VCaP (cell line): ENCODE measurements at regions not wholly inside any gene's neighbourhood (a gene's known extent, or its start where the extent isn't known, plus 50 kb on each side); places are given as distances from the start of the nearest gene placed in this dataset.

Experiments
- H3K27ac ChIP-seq: fragments of 450-650 bp; 2 replicates; pipeline ENCODE4 v1.5.1; 2017
- CTCF ChIP-seq: fragments of 450-650 bp; conservative IDR thresholded peaks from 2 replicates; pipeline ENCODE4 v1.5.1; 2017; ENCODE audit warnings: mild to moderate bottlenecking, moderate library complexity

- TF ChIP-seq CTCF, result no peak
- no peak overlapping the region for H3K27ac ChIP-seq
These were observed 55.5 kb downstream of the PRR15 start for GRCh38 chr7:29619111-29619510.

DNA sequence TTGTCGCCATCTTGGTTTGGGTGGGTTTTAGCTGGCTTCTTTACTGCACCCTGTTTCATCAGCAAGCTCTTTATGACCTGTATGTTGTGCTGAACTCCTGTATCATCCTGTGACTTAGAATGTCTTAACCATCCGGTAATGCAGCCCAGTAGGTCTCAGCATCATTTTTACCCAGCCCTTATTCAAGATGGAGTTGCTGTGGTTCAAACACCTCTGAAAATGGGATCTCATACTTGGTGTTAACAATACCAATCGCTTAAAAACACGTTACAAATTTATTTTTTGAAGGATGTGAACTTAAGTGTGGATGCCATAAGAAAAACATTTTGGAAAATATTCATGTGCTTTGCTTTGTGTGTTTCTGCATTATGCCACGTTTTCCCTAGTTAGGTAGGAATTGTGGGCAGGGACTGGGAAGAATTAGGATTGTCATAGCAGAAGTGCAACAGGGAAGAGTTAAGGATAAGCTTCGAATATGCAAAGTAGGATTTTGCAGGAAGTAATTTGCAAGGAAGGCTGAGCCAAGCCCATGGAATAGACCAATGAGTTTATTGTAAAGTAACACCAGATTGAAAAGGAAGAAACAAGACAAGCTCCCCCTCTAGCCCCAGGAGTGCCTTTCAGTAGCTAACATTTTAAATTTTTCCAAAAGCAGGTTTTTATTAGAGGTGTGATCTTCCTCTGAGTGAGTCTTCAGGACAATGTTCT, 56.4 kb downstream of the PRR15 start:
- TF ChIP-seq CTCF, result no peak
- no peak overlapping the region for H3K27ac ChIP-seq

DNA sequence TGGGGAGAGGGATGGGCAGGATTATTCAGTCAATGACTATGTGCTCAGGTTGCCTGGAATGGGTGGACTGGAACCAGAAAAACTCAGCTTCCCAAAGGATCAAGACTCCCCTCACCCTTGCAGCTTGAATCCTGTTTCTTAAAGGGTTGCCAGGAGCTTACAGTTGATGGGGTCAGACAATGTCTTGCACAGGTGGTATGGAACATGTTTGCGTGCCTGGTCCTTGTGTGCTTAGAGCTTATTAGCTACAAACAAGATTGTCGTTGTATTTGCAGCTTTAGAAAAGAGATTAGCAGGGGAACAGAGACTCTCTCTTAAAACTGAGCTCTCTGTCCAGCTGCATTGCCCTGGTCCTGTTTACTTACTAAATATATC, 56.9 kb downstream of the PRR15 start:
- no peak for TF ChIP-seq CTCF
- no peak overlapping the region for H3K27ac ChIP-seq

GRCh38 chr7:29622335-29623265, 59.0 kb downstream of the PRR15 start:
- H3K27ac ChIP-seq, result no peak overlapping the region

DNA sequence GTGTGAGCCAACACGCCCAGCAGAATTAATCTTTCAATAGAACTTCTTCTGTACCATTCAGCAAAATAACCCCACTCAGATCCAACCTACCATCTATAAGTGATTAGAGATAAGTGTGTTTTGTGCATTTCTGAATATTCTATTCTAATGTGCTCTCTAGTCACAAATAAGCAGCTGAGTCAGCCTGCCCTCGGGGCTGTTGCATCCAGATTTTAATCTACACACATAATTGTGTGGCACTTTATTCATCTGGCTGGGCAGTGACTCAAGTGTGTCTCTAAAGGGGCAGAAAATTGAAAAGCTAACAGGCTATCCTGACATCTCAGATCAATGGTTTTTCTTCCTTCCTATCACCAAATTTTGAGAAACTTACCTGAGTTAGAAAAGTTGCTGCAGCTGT, 60.3 kb downstream of the PRR15 start:
- no peak for TF ChIP-seq CTCF
- no peak overlapping the region for H3K27ac ChIP-seq

More at GRCh38 chr7:29622335-29623265, 59.0 kb downstream of the PRR15 start:
- no peak for TF ChIP-seq CTCF

- TF ChIP-seq CTCF, result no peak
- no peak overlapping the region for H3K27ac ChIP-seq
These were observed 63.1 kb downstream of the PRR15 start for GRCh38 chr7:29626730-29627129.

GRCh38 chr7:29627631-29628030, 64.0 kb downstream of the PRR15 start:
- no peak overlapping the region for H3K27ac ChIP-seq
- TF ChIP-seq CTCF, result no peak
